Left lung (tissue), 4 donors: ENCODE measurements at regions not wholly inside any gene's neighbourhood (a gene's known extent, or its start where the extent isn't known, plus 50 kb on each side); places are given as distances from the start of the nearest gene placed in this dataset.

Source experiments
- ATAC-seq: fragments of 200-7000 bp; cut with Tn5 transposase; one replicate; pipeline ENCODE4 v1.9.1; 2020; ENCODE audit warnings: moderate library complexity
- DNase-seq, 4 donors: peaks; one replicate each; pipeline ENCODE4 v3.0.0-alpha.2; 2013 to 2020
- H3K27ac ChIP-seq, 2 donors: fragments of 200-600 bp; sonication (generic) in 1 of 2; one replicate each; pipeline versions ENCODE4 v1.5.0 to v1.8.0; 2020 to 2021
- H3K27me3 ChIP-seq, 2 donors: fragments of 200-600 bp; sonication (generic) in 1 of 2; one replicate each; pipeline versions ENCODE4 v1.5.0 to v1.8.0; 2020 to 2021
- H3K36me3 ChIP-seq, 2 donors: fragments of 200-600 bp; sonication (generic) in 1 of 2; one replicate each; pipeline versions ENCODE4 v1.5.0 to v1.8.0; 2020 to 2021
- H3K4me1 ChIP-seq, 2 donors: fragments of 200-600 bp; one replicate each; pipeline ENCODE4 v1.8.0; 2021
- H3K4me3 ChIP-seq, 2 donors: fragments of 200-600 bp; sonication (generic) in 1 of 2; one replicate each; pipeline versions ENCODE4 v1.5.0 to v1.8.0; 2020 to 2021; ENCODE audit warnings: mild to moderate bottlenecking in 1 of 2
- H3K9me3 ChIP-seq, 2 donors: fragments of 200-600 bp; sonication (generic) in 1 of 2; one replicate each; pipeline versions ENCODE4 v1.5.0 to v1.8.0; 2020 to 2021
- CTCF ChIP-seq, 2 donors: fragments of 200-600 bp; sonication (generic) in 1 of 2; IDR thresholded peaks; one replicate each; pipeline versions ENCODE4 v1.5.0 to v1.8.0; 2021; ENCODE audit warnings: antibody characterized with exemption in 2 of 2
- intact Hi-C, 2 donors: fragments of 100-400 bp; cut with DNase I; formaldehyde crosslinking; loops; one replicate each; pipeline versions ENCODE4 v1.11.2 to v1.14.2; 2022
- donor health status: DM: no; HTN: yes; CAD: no.
- donor health status: DM: no; HTN: no; CAD: no.

GRCh38 chr11:119908573-119908904, 179.5 kb upstream of the NECTIN1 start:
- ATAC-seq (no peak), DNase-seq (no peak)
- Histone ChIP-seq H3K36me3 (no peaks in the 10 kb centered on the region), H3K27me3 (peaks cover 0 to 17% of the 10 kb centered on the region in 2 donors), H3K4me1 (no peaks in the 10 kb centered on the region), H3K27ac (no peak overlapping the region), H3K9me3 (no peaks in the 10 kb centered on the region), H3K4me3 (no peak overlapping the region)
- intact Hi-C loops = no loop called here
- no peak for TF ChIP-seq CTCF (IDR thresholded peaks at IDR 0.05)

GRCh38 chr11:119907878-119908572, 179.0 kb upstream of the NECTIN1 start:
- Histone ChIP-seq H3K9me3 (no peaks in the 10 kb centered on the region), H3K27me3 (peaks cover 0 to 17% of the 10 kb centered on the region in 2 donors), H3K36me3 (no peaks in the 10 kb centered on the region), H3K4me3 (no peak overlapping the region), H3K27ac (no peak overlapping the region), H3K4me1 (no peaks in the 10 kb centered on the region)
- no peak for DNase-seq
- no peak for ATAC-seq
- intact Hi-C loops = no loop called here
- no peak for TF ChIP-seq CTCF (IDR thresholded peaks at IDR 0.05)

GRCh38 chr11:119907122-119907851, 178.3 kb upstream of the NECTIN1 start:
- DNase-seq = peak in 2 of 4 donors; percentile 29 to 38
- H3K9me3 ChIP-seq = no peaks in the 10 kb centered on the region
- intact Hi-C loops = no loop called here
- H3K4me3 ChIP-seq = no peak overlapping the region
- no peaks in the 10 kb centered on the region for H3K36me3 ChIP-seq
- no peaks in the 10 kb centered on the region for H3K4me1 ChIP-seq
- peaks cover 0 to 17% of the 10 kb centered on the region in 2 donors for H3K27me3 ChIP-seq
- no peak overlapping the region for H3K27ac ChIP-seq
- peak; percentile 81 for ATAC-seq
- TF ChIP-seq CTCF (IDR thresholded peaks at IDR 0.05) = no peak

GRCh38 chr11:119906376-119906775, 177.4 kb upstream of the NECTIN1 start:
- intact Hi-C loops = no loop called here
- Histone ChIP-seq H3K4me1 (no peaks in the 10 kb centered on the region), H3K27me3 (peaks cover 0 to 17% of the 10 kb centered on the region in 2 donors), H3K4me3 (no peak overlapping the region), H3K27ac (no peak overlapping the region), H3K36me3 (no peaks in the 10 kb centered on the region), H3K9me3 (no peaks in the 10 kb centered on the region)
- DNase-seq = no peak
- ATAC-seq = peak; percentile 16
- TF ChIP-seq CTCF (IDR thresholded peaks at IDR 0.05) = no peak

GRCh38 chr11:119905162-119905561, 176.2 kb upstream of the NECTIN1 start:
- no peaks in the 10 kb centered on the region for H3K36me3 ChIP-seq
- intact Hi-C loops = no loop called here
- no peaks in the 10 kb centered on the region for H3K9me3 ChIP-seq
- H3K27ac ChIP-seq = no peak overlapping the region
- H3K4me1 ChIP-seq = no peaks in the 10 kb centered on the region
- ATAC-seq (peak; percentile 62), DNase-seq (no peak)
- peaks cover 0 to 17% of the 10 kb centered on the region in 2 donors for H3K27me3 ChIP-seq
- H3K4me3 ChIP-seq = no peak overlapping the region
- TF ChIP-seq CTCF (IDR thresholded peaks at IDR 0.05) = no peak
